GM18870 (cell line): ENCODE measurements at regions not wholly inside any gene's neighbourhood (a gene's known extent, or its start where the extent isn't known, plus 50 kb on each side); places are given as distances from the start of the nearest gene placed in this dataset.
"Not testable (repeated sequence)": the region's sequence is repeated elsewhere in the genome, so short reads cannot be mapped to it uniquely, and the experiment has no call there.

ENCODE experiments used
- ATAC-seq: cut with Tn5 transposase; IDR thresholded peaks from one replicate; pipeline ENCODE4 v1.9.1; 2021; ENCODE audit warnings: moderate library complexity; ENCODE audit not compliant: unreplicated experiment

DNA sequence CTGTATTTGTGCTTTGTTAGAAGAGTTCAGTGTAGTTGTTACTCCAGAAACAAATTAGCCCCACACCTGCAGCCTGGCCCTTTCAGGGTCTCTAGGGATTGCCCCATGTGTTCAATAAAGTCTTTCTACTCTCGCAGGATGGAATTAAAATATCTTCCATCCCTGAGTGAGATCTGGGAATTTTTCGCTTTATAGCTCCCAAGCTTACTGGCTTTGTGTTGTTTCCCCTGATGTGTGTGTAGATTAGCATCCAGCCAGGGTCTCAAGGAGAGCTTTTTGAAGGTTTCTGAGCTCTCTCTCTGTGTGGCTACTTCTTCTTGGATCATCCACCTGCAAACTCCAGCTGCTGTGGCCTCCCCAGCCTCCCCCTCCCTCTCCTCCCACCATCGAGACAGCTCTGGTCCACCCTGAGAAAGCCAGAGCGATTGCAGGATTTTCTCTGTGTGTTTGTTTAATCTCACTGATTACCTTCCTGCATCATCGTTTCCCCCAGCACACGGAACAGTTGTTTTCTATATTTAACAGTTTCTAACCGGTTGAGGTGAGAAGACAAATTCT, 553.5 kb downstream of the TBC1D22A start:
- no peak for ATAC-seq

DNA sequence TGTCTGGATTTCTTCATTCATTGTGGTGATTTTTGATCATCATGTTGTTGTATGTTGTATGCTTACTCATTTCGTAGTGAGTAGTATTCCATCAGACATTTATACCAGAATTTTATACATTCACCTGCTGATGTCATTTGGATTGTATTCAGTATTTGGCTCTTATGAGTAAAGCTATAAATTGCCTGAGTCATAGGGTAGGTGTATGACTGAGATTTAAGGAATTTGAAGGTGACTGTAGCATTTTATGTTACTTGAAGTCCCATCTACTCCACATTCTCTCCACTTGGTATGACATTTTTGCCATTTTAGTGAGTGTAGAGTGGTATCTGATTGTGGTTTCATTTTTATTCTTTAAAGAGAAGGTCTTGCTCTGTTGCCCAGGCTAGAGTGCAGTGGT, 548.2 kb downstream of the TBC1D22A start:
- no peak for ATAC-seq

DNA sequence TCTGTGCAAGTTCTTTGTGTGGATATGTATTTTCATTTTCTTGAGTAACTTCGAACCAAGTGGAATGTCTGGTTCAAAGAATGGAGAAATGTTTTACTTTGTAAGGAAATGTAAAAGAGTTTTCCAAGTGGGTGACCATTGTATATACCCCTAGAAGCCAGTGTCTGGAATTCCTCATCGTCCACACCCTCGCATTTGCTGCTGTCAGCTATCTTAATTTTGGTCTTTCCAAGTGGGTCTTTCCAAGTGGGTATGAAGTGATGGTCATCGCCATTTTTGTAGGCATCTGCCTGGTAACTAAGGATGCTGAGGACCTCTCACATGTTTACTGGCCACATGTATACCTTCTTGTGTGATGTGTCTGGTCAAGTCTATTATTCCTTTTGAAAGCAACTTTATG, 547.5 kb downstream of the TBC1D22A start:
- ATAC-seq, result no peak

DNA sequence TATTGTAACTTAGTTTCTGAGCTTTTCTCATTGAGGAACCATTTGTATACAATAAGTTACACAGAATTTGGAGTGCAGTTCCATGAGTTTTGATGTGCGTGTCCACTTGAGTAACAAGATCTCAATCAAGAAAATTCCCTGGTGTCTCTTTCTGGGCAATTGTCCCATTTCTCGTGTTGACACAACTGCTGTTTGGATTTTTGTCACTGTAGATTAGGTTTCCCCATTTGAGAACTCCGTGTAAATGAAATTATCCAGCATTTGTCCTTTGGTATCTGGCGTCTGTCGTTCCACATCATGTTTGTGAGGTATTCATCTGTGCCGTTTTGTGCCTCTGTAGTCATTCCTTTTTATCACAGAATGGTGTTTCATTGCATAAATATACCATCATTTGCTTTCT, 547.0 kb downstream of the TBC1D22A start:
- ATAC-seq, result no peak

DNA sequence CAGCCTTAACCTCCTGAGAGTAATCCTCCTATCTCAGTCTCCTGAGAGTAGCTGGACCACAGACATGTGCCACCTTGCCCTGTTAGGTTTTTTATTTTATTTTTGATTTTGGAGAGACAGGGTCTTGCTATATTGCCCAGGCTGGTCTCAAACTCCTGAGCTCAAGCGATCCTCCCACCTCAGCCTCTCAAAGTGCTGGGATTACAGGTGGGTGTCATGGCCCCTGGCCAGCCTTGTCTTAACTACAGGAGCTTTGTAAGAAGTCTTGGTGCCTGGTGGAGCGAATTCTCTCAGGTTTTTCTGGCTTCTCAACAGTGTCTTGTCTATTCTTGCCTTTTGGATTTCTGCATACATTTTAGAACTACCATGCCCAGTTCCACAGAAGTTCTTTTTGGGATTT, 546.4 kb downstream of the TBC1D22A start:
- ATAC-seq, result no peak

DNA sequence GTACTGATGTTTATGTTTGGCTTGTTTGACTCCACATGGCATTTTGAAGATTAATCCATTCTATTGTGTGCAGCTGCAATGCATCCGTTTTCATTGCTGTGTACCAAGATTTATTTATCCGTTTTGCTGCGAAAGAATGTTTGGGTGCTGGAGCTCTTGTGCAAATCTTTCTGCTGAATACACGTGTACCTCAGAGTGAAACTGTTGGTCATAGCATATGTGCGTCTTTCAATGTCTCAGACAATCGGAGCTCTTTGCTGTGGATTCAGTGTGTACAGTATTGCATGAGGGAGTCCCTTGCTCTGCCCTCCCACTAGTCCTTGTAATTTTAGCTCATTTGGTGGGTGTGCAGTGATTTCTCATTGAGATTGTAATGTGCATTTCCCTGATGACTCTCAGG, 545.4 kb downstream of the TBC1D22A start:
- ATAC-seq, result no peak

DNA sequence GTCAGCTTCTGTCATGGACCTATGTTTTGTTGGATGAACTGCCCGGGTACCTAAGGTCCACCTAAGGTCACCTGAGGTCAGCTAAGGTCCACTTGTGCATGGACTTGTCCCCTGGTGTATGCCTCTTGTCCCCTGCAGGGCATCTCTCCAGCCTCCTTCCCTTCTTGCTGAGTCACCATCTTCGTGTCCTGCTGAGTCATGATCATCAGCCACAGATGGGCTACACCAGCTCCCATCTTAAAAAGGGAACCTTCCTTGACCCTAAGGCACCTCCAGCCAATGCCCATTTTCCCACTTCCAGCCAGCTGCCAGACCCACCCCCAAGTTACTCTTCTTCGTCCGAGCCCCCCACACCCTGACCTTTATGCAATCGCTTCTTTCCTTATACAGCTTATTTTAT, 544.9 kb downstream of the TBC1D22A start:
- no peak for ATAC-seq

DNA sequence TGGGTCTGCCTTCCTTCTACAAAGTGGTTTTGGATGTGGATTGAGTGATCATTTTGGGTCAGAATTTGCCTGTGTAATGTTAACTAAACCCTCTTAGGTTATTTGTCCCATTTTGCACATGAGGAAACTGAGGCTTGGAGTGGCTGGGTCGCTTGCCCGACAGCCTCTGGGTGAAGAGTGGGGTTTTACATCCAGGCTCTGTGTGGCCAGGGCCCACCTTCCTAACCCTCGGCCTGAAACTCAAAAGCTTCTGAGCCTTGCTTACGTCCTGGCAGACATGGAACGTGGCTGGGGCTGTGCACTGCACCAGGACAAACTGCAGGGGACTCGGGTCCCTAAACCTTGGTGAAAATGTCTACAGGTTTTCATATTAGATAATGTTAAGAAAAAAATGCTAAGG, 542.4 kb downstream of the TBC1D22A start:
- ATAC-seq, result no peak

DNA sequence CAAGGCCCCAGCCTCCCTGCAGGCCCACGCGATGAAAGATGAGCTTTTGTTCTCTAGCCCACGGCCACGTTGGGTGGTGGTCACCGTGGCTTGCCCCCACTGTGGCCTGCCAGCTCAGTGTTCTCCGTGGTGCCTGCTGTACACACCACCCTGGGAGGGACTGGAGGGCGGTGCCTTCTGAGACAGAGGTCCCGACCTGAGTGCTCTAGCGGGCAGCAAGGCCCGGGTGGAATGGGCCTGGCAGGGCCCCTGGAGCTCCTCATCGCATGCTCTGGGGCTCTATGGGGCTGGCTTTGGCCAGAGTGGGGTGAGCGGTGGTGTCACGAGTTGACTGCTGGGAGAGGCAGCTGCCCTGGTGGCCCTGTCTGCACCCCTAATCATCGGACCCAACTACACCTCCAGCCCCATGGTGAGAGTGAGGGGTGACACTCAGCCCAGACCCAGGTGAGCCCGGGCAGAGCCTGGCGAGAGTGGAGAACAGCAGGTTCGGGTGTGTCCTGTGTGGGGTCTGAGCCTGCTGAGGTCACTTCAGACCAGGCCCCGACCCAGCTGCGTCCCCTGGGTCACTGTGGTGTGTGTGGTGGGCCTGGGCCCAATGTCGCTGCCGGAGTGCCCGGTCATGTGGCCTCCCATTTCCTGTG, 541.9 kb downstream of the TBC1D22A start:
- ATAC-seq, result no peak

DNA sequence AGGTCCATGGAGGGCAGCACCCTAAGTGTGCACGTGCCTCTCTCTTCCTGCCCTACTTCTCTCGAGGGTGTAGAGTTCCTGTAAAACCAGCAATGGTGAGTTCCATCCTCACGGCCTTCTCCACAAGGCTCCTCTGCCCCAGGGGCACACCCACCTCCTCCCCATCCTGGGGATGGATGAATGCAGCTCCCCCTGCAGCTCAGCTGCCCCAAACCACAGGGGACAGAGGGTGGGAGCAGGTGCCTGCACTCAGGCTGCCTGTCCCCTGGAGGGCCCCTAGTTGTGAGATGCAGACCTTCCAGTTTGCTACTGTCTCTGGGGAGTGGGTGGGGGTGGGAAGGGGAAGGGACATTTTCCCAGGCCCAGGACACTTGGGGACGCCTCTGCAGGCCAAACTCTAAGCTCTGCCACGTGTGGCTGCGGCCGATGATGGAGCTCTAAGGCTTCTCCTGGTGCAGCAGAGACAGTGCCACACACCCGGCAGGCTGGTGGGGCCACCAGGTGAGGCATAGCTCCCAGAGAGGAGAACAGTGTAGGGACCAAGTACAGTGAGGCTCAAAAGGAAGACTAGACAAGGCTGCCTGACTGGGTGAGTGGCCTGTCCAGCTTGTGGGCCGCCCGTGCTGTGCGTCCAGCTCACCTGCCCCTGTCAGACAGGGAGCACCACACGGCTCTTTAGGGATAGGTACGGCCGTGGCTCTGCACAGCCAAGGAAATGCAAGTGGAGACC, 540.9 kb downstream of the TBC1D22A start:
- no peak for ATAC-seq

DNA sequence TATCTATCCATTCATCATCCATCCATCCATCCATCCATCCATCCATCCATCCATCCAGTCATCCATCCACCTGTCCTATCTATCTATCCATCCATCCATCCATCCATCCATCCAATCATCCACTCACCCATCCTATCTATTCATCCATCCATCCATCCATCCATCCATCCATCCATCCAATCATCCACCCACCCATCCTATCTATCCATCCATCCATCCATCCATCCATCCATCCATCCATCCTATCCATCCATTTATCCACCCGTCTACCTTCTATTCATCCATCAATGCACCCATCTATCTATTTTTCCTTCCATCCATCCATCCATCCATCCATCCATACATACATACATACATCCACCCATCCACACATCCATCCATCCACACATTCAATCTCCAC, 540.1 kb downstream of the TBC1D22A start:
- ATAC-seq, result not testable (repeated sequence)

DNA sequence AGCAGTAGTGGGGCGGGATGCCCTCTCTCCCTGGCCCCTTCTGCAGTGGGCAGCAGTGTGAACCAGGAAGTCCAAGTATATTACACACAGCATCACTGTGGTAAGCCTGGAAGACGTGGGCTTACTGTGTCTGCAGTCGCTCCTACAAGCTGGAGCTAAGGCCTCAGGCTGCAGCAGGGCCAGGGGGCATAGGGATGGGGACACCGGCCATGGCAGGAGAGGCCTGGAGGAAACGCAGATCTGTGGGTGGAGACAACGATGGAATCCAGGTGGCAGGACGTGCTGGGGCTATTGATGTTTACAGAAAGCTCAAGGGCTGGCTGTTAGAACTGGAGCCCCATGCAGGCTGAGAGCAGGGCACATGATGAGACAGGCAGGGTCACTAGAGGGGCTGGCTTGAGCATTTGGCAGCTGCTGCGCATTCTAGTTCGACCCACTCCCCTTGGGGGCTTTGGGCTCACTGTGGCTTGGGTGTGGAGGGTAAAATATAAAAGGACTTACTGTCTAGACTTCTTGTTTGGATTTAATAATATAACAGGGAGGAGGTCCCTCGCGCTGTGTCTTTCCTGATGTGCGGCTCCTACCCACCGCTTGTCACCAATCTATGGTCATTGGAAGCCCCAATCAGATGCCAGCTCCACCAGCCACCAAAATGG, 539.5 kb downstream of the TBC1D22A start:
- ATAC-seq, result no peak

DNA sequence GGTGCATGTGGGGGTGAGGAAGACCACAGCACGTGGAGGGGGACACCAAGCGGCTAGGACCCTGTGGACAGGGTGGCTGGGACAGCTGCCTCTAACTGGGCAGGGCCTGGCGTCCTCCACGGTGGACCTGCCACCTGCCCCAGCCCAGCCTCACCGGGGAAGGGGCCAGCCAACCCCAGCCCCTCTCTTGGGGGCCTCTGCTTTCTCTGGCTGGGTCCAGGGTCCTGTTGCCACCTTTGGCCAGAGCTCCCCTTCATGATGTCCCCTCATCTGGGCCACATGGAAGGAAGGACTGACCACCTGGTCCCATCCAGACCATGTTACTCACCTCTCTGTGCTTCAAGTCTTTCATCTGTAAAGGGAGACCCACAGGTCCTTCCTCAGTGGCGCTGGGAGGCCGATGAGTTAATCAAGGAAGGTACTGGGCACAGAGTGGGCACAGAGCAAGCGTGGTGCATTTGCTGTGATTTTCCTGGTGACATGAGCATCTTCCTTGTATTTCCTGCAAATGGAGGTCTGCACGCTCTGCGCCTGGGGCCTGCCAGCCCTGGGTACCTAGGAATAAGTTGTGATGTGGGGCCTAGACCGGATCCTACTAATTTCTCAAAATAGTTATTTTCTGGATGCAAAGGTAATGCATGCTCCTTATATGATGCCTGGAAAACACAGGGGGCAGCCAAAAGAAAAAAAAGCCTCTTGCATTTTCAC, 538.4 kb downstream of the TBC1D22A start:
- ATAC-seq, result no peak

DNA sequence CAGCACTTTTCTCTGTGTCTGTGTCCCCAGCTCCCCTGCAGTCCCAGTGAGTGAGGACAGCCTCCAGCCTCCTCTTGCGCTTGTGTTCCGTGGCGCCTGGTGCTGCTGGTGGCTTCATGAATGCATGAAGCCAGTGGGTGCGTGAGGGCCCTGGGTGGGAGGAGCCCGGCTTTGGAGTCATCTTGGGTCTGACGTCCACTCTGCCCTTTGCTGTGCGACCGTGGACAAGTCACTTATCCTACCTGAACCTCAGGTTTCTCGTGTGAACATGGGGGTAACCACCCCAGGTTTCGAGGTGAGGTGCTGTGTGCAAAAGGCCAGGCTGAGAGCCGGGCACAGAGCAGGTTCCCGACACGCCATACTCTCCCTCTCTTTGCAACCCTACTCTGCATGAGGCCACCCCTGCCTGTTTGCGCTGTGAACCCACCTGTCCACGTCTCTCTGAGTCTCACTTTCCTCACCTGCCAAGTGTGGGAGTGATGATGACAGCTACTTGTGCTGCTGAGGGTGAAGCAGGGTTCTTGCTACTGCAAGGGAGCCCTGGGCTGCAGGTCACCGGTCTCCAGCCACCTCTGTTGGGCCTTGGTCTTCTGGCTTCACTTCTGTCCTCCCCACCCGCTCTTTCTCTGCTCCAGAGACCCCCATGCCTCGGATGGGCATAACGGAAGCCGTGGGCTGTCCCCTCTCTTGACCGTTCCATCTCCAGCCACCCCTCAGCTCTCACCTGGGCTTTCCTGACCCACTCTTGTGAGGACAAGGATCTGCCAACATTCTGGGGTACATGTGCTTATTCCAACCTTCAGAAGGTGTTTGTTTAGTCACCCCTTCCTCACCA, 537.6 kb downstream of the TBC1D22A start:
- ATAC-seq, result no peak

DNA sequence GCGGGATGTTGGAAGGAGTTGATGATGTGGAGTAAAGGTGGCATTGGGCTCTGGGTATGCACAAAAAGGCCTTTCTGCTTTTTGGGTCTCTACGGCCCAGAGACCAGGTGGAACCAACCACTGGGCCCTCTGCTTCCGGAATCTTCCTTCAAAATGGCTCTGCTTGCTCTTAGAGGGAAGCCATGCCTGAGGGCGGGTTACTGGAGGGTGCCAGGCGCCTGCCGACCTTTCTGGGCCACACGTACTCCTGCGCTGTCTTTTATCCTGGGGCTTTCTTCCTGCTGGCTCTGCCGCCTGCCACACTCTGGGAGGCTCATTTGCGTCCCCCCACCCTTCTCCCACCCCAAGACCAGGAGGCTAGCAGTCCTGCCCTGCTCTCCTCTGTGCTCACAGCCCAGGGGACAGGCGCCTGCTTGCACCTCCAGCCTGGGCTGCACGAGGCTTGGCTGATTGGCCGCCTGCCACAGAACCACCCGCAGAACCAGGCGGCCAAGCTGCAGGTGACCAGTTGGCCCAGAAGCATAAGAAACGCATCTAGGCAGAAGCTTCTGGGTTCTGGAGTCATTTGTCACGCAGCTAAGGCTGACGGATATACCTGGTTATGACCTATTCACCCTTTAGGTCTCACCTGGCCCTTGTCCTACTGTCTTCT, 536.9 kb downstream of the TBC1D22A start:
- no peak for ATAC-seq

DNA sequence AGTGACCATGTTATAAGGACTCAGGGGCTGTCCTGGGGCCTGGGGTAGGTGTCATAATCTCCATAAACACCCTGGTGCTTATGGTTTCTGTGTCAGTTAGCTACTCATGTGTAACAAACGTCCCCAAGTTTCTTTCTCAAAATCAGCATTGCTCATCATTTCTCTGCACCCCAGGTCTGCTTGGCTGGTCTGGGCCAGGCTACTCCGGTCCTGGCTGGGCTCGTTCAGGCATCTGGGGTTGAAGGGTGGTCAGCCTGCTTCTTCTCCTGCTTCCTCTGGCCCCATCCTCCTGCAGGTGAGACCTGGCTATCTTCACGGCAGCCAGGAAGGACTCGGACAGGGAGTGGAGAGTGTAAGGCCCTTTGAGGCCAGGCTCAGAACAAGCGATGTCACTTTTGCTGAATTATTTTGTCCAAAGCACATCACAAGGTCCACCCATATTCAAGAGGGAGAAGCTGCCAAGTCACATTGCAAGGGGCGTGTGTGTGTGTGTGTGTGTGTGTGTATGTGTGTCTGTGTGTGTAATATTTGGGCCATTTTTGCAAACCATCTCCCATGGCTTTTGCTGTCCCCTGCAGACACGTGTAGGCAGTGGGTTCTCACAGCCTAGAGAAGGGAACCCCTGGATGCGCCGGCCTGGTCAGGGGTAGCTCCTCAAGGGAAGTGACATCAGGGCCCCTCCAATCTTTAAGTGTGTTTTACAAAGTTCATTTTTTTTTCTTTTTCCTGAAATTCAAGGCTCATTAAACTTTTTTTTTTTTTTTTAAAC, 535.8 kb downstream of the TBC1D22A start:
- no peak for ATAC-seq

DNA sequence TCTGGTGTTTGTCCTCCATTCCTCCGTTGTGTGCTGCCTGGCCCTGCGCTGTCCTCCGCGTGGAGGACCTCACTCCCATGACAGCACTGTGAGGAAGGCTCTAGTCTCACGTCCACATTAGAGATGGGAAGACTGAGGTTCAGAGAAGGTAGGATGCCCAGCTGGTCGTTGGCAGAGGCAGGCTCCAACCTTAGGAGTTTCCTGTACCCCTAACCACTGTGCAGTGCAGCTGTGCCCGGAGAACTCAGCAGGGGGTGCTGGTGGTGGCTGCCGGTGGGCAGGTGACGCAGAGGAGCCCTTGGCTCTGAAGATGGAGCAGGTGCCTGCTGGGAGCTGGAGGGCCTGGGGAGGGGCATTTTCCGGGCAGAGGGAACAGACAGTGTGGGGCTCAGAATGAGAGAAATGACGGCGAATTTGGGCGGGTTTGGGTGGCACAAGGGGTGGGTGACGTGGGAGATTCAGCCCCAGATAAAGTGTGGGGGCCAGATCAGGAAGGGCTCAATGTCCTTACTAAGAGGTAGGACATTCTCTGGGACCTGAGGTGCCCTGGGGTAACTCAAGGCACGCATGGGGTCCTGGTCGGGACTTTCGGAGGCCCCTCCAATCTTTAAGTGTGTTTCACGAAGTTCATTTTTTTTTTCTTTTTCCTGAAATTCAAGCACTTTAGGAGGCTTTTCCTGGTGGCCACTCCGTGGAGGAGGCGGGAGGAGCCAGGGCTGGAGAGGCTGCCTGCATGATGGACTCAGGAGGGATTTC, 535.0 kb downstream of the TBC1D22A start:
- ATAC-seq, result no peak

DNA sequence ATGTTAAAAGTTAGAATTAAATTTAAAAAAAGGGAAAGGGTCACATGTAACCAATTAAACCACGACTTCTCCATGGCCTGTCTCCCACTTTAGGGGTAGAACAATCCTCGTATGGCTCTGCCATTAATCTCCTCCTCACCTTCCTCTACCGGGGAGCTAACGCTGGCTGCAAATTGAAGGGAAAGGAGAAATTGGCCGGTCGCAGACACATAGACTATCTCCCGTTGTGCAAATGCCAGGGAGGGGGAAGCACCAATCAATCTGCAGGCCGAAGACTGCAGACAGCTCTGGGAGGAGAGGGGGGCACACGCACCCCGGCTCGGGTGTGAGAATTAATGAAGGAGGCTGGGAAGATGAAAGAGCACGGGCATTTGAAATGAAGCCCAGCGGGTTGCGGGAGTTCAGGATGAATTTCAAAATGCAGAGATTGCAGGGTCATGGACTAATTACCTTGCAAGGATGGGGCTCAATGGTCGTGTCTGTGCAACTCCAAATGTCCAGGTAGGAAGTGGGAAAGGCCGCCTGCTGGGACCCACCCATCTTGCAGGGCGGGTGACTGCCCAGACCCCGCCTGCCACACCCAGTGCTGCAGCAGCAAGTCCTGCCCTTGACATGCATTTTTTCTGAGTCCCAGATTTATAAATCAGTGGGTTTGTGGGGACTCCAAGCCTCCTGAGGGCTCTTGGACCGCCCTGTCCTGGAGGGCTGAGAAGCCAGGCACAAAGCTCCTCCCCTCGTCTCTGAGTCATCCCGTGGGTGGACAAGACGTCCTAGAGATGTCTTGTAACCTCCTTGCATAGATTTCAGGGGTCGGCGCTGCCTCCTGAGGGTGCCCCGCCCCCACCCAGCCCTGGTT, 534.2 kb downstream of the TBC1D22A start:
- ATAC-seq, result no peak
